ENCODE measurements at regions not wholly inside any gene's neighbourhood (a gene's known extent, or its start where the extent isn't known, plus 50 kb on each side); places are given as distances from the start of the nearest gene placed in this dataset.

GRCh38 chr6:169000022-169000421 is 253.6 kb downstream of the THBS2 start:
- H3K27me3 ChIP-seq (ENCODE audit: control insufficient read depth in 3 of 3, insufficient read depth in 3 of 3, low read depth in 1 of 3, low read length in 3 of 3), result no peaks in the 10 kb centered on the region
- no peak overlapping the region for H3K4me3 ChIP-seq (ENCODE audit: low read length in 2 of 2)
- no peak overlapping the region for H3K23ac ChIP-seq (ENCODE audit: low read depth, low read length, poor library complexity)
- no CpG with 5 or more reads among the region's 15 CpGs for WGBS, 2 donors (ENCODE audit: extremely low coverage in 2 of 2, insufficient read length in 2 of 2, insufficient replicate concordance in 1 of 2)
- no peaks in the 10 kb centered on the region for H3K79me1 ChIP-seq (ENCODE audit: low read depth, low read length)
- H3K27ac ChIP-seq (replicated peaks; ENCODE audit: low read length), result no peak overlapping the region
- no peaks in the 10 kb centered on the region for H3K36me3 ChIP-seq (replicated peaks in 1 of 2; ENCODE audit: control insufficient read depth in 2 of 2, insufficient read depth in 2 of 2, low read length in 2 of 2)
- no peak overlapping the region for H4K8ac ChIP-seq (ENCODE audit: low read depth, low read length)
- H3K18ac ChIP-seq (ENCODE audit: low read length), result no peak overlapping the region
- no peak overlapping the region for H2BK12ac ChIP-seq (ENCODE audit: low read length)
- H4K91ac ChIP-seq (ENCODE audit: low read depth, low read length, poor library complexity), result no peak overlapping the region
- H3K4ac ChIP-seq (ENCODE audit: low read length), result no peak overlapping the region
- no peak overlapping the region for H2AFZ ChIP-seq (ENCODE audit: low read length)
- no peak overlapping the region for H2BK5ac ChIP-seq (ENCODE audit: low read length)
- no peaks in the 10 kb centered on the region for H3K4me1 ChIP-seq (ENCODE audit: control insufficient read depth in 2 of 2, insufficient read depth in 1 of 2, low read depth in 1 of 2, low read length in 2 of 2)
- H3K4me2 ChIP-seq (ENCODE audit: insufficient read depth, low read length, poor library complexity, severe bottlenecking), result no peak overlapping the region
- no peak for DNase-seq (ENCODE audit: low spot score)
- H3K9ac ChIP-seq (ENCODE audit: low read depth, low read length, poor library complexity), result no peak overlapping the region
- no peak overlapping the region for H3K14ac ChIP-seq (ENCODE audit: low read length)
- no peak overlapping the region for H2BK15ac ChIP-seq (ENCODE audit: low read length)
- no peaks in the 10 kb centered on the region for H3K9me3 ChIP-seq (replicated peaks in 1 of 2; ENCODE audit: control insufficient read depth in 2 of 2, insufficient read depth in 1 of 2, low read depth in 1 of 2, low read length in 2 of 2)
- H2BK120ac ChIP-seq (ENCODE audit: low read depth, low read length), result no peak overlapping the region
- H2AK5ac ChIP-seq (ENCODE audit: low read depth, low read length), result no peak overlapping the region

- WGBS, 2 donors (ENCODE audit: extremely low coverage in 2 of 2, insufficient read length in 2 of 2, insufficient replicate concordance in 1 of 2), result no CpG with 5 or more reads among the region's 13 CpGs
Observed at GRCh38 chr6:168999392-168999791, 254.3 kb downstream of the THBS2 start.

GRCh38 chr6:168996356-168996625 is 257.4 kb downstream of the THBS2 start:
- H2BK15ac ChIP-seq (ENCODE audit: low read length), result no peak overlapping the region
- H2BK5ac ChIP-seq (ENCODE audit: low read length), result no peak overlapping the region
- no peak overlapping the region for H3K18ac ChIP-seq (ENCODE audit: low read length)
- no peak overlapping the region for H3K4me2 ChIP-seq (ENCODE audit: insufficient read depth, low read length, poor library complexity, severe bottlenecking)
- H3K9ac ChIP-seq (ENCODE audit: low read depth, low read length, poor library complexity), result no peak overlapping the region
- no peak overlapping the region for H4K91ac ChIP-seq (ENCODE audit: low read depth, low read length, poor library complexity)
- no peaks in the 10 kb centered on the region for H3K9me3 ChIP-seq (replicated peaks in 1 of 2; ENCODE audit: control insufficient read depth in 2 of 2, insufficient read depth in 1 of 2, low read depth in 1 of 2, low read length in 2 of 2)
- no peak overlapping the region for H2AFZ ChIP-seq (ENCODE audit: low read length)
- no peaks in the 10 kb centered on the region for H3K27me3 ChIP-seq (ENCODE audit: control insufficient read depth in 3 of 3, insufficient read depth in 3 of 3, low read depth in 1 of 3, low read length in 3 of 3)
- no peak overlapping the region for H4K8ac ChIP-seq (ENCODE audit: low read depth, low read length)
- H3K4me1 ChIP-seq (ENCODE audit: control insufficient read depth in 2 of 2, insufficient read depth in 1 of 2, low read depth in 1 of 2, low read length in 2 of 2), result no peaks in the 10 kb centered on the region
- no peak overlapping the region for H3K4me3 ChIP-seq (ENCODE audit: low read length in 2 of 2)
- no peak overlapping the region for H3K4ac ChIP-seq (ENCODE audit: low read length)
- H3K36me3 ChIP-seq (replicated peaks in 1 of 2; ENCODE audit: control insufficient read depth in 2 of 2, insufficient read depth in 2 of 2, low read length in 2 of 2), result no peaks in the 10 kb centered on the region
- no peak overlapping the region for H2AK5ac ChIP-seq (ENCODE audit: low read depth, low read length)
- H3K27ac ChIP-seq (replicated peaks; ENCODE audit: low read length), result no peak overlapping the region
- H2BK12ac ChIP-seq (ENCODE audit: low read length), result no peak overlapping the region
- no CpG with 5 or more reads among the region's 9 CpGs for WGBS, 2 donors (ENCODE audit: extremely low coverage in 2 of 2, insufficient read length in 2 of 2, insufficient replicate concordance in 1 of 2)
- DNase-seq (ENCODE audit: low spot score), result no peak
- H3K23ac ChIP-seq (ENCODE audit: low read depth, low read length, poor library complexity), result no peak overlapping the region
- no peak overlapping the region for H3K14ac ChIP-seq (ENCODE audit: low read length)
- no peaks in the 10 kb centered on the region for H3K79me1 ChIP-seq (ENCODE audit: low read depth, low read length)
- H2BK120ac ChIP-seq (ENCODE audit: low read depth, low read length), result no peak overlapping the region

More at GRCh38 chr6:168999392-168999791, 254.3 kb downstream of the THBS2 start:
- DNase-seq (ENCODE audit: low spot score), result no peak
- Histone ChIP-seq H3K4ac (ENCODE audit: low read length) (no peak overlapping the region), H3K36me3 (replicated peaks in 1 of 2; ENCODE audit: control insufficient read depth in 2 of 2, insufficient read depth in 2 of 2, low read length in 2 of 2) (no peaks in the 10 kb centered on the region), H3K27me3 (ENCODE audit: control insufficient read depth in 3 of 3, insufficient read depth in 3 of 3, low read depth in 1 of 3, low read length in 3 of 3) (no peaks in the 10 kb centered on the region), H4K8ac (ENCODE audit: low read depth, low read length) (no peak overlapping the region), H2AK5ac (ENCODE audit: low read depth, low read length) (no peak overlapping the region), H2AFZ (ENCODE audit: low read length) (no peak overlapping the region), H3K18ac (ENCODE audit: low read length) (no peak overlapping the region), H3K79me1 (ENCODE audit: low read depth, low read length) (no peaks in the 10 kb centered on the region), H4K91ac (ENCODE audit: low read depth, low read length, poor library complexity) (no peak overlapping the region), H3K27ac (replicated peaks; ENCODE audit: low read length) (no peak overlapping the region), H3K4me2 (ENCODE audit: insufficient read depth, low read length, poor library complexity, severe bottlenecking) (no peak overlapping the region), H2BK120ac (ENCODE audit: low read depth, low read length) (no peak overlapping the region), H2BK12ac (ENCODE audit: low read length) (no peak overlapping the region), H3K4me3 (ENCODE audit: low read length in 2 of 2) (no peak overlapping the region), H3K4me1 (ENCODE audit: control insufficient read depth in 2 of 2, insufficient read depth in 1 of 2, low read depth in 1 of 2, low read length in 2 of 2) (no peaks in the 10 kb centered on the region), H2BK5ac (ENCODE audit: low read length) (no peak overlapping the region), H3K9me3 (replicated peaks in 1 of 2; ENCODE audit: control insufficient read depth in 2 of 2, insufficient read depth in 1 of 2, low read depth in 1 of 2, low read length in 2 of 2) (no peaks in the 10 kb centered on the region), H3K9ac (ENCODE audit: low read depth, low read length, poor library complexity) (no peak overlapping the region), H2BK15ac (ENCODE audit: low read length) (no peak overlapping the region), H3K23ac (ENCODE audit: low read depth, low read length, poor library complexity) (no peak overlapping the region), H3K14ac (ENCODE audit: low read length) (no peak overlapping the region)

GRCh38 chr6:168995526-168996355 is 257.9 kb downstream of the THBS2 start:
- H3K14ac ChIP-seq (ENCODE audit: low read length), result no peak overlapping the region
- no peaks in the 10 kb centered on the region for H3K9me3 ChIP-seq (replicated peaks in 1 of 2; ENCODE audit: control insufficient read depth in 2 of 2, insufficient read depth in 1 of 2, low read depth in 1 of 2, low read length in 2 of 2)
- no peak overlapping the region for H2BK5ac ChIP-seq (ENCODE audit: low read length)
- H3K9ac ChIP-seq (ENCODE audit: low read depth, low read length, poor library complexity), result no peak overlapping the region
- no peak overlapping the region for H2BK120ac ChIP-seq (ENCODE audit: low read depth, low read length)
- H3K18ac ChIP-seq (ENCODE audit: low read length), result no peak overlapping the region
- H3K4me2 ChIP-seq (ENCODE audit: insufficient read depth, low read length, poor library complexity, severe bottlenecking), result no peak overlapping the region
- no peak overlapping the region for H2BK15ac ChIP-seq (ENCODE audit: low read length)
- H3K23ac ChIP-seq (ENCODE audit: low read depth, low read length, poor library complexity), result no peak overlapping the region
- no peaks in the 10 kb centered on the region for H3K36me3 ChIP-seq (replicated peaks in 1 of 2; ENCODE audit: control insufficient read depth in 2 of 2, insufficient read depth in 2 of 2, low read length in 2 of 2)
- no peak overlapping the region for H4K91ac ChIP-seq (ENCODE audit: low read depth, low read length, poor library complexity)
- H3K79me1 ChIP-seq (ENCODE audit: low read depth, low read length), result no peaks in the 10 kb centered on the region
- H2AFZ ChIP-seq (ENCODE audit: low read length), result no peak overlapping the region
- H4K8ac ChIP-seq (ENCODE audit: low read depth, low read length), result no peak overlapping the region
- no peak for DNase-seq (ENCODE audit: low spot score)
- H2BK12ac ChIP-seq (ENCODE audit: low read length), result no peak overlapping the region
- WGBS, 2 donors (ENCODE audit: extremely low coverage in 2 of 2, insufficient read length in 2 of 2, insufficient replicate concordance in 1 of 2), result no CpG with 5 or more reads among the region's 29 CpGs
- no peak overlapping the region for H3K27ac ChIP-seq (replicated peaks; ENCODE audit: low read length)
- H2AK5ac ChIP-seq (ENCODE audit: low read depth, low read length), result no peak overlapping the region
- H3K4me1 ChIP-seq (ENCODE audit: control insufficient read depth in 2 of 2, insufficient read depth in 1 of 2, low read depth in 1 of 2, low read length in 2 of 2), result no peaks in the 10 kb centered on the region
- no peak overlapping the region for H3K4ac ChIP-seq (ENCODE audit: low read length)
- H3K27me3 ChIP-seq (ENCODE audit: control insufficient read depth in 3 of 3, insufficient read depth in 3 of 3, low read depth in 1 of 3, low read length in 3 of 3), result no peaks in the 10 kb centered on the region
- no peak overlapping the region for H3K4me3 ChIP-seq (ENCODE audit: low read length in 2 of 2)

Measured in neuronal stem cell (in vitro differentiated cells).